ENCODE measurements at regions not wholly inside any gene's neighbourhood (a gene's known extent, or its start where the extent isn't known, plus 50 kb on each side); places are given as distances from the start of the nearest gene placed in this dataset.
"Not testable (repeated sequence)": the region's sequence is repeated elsewhere in the genome, so short reads cannot be mapped to it uniquely, and the experiment has no call there.

- no peak for DNase-seq
Measured at GRCh38 chr3:64387688-64388087, 162.4 kb upstream of the PRICKLE2 start.

GRCh38 chr3:64385277-64385676 is 160.0 kb upstream of the PRICKLE2 start:
- DNase-seq: no peak

DNA sequence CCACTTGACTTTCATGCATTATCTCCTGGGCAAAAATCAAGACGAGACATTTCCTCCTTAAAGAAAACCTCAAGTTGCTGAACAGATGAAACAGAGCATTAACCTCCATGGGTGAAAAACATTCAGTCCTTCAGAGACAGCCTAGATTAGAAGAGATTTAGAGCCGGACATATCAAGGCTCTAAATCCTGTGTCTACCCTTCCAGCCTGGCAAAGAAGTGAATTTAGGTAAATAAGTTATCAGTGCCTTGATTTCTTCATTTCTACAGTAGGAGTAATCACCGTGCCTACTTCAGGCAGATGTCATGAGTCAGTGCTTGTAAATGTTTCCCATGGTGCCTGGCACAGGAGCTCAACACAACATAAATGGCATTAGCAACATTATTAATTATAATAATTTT is 159.3 kb upstream of the PRICKLE2 start:
- no peak for DNase-seq

DNA sequence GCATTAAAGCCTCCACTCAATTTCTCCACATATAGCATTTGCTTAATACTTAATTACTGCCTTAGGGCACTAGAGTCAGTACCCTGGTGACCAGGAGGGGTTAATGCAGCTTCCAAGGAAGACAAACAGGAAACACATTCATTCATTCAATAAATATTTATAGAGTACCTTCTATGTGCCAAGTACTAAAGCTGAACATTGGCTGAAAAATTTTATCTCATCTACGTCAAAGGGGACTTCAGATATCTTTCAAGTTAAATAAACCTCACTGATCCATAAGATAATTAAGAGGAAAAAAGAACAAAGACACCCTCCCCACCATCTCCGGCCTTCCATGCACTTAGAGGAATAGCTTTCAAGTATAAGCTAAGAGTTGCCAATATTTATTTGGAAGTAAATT is 156.9 kb upstream of the PRICKLE2 start:
- no peak for DNase-seq

DNA sequence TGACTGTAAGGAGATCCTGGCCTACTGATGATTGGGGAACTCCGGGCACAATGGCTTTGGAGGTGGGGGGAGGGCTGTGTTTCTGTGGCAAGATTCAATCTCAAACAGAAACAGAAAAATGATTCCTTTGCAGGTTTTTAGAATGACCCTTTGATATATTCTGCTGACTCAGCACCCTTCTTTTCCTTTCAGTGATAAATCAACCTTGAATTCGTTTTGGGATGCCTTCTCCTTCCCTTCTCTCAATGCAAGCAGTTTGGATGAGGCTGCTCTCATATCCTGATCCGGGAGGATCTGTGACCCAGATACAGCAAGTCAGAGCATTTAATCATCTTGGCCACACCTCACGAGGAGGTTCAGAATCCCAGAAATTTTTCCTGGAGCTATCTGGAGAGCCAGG is 156.1 kb upstream of the PRICKLE2 start:
- no peak for DNase-seq

- DNase-seq: no peak
Measured at GRCh38 chr3:64380546-64380945, 155.3 kb upstream of the PRICKLE2 start.

GRCh38 chr3:64379221-64379620 is 154.0 kb upstream of the PRICKLE2 start:
- no peak for DNase-seq

DNA sequence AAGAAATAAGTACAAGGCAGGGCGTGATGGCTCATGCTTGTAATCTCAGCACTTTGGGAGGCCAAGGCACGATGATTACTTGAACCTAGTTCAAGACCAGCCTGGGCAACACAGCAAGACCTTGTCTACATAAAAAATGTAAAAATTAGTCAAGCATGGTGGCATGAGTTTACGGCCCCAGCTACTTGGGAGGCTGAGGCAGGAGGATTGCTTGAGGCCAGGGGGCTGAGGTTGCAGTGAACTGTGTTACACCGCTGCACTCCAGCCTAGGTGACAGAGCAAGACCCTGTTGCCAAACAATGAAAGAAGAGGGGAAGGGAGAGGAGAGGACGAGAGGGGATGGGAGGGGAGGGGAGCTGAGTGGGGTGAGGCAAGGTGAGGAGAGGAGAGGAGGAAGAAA is 152.7 kb upstream of the PRICKLE2 start:
- DNase-seq: no peak

GRCh38 chr3:64375737-64376136 is 150.5 kb upstream of the PRICKLE2 start:
- no peak for DNase-seq

GRCh38 chr3:64369390-64369789 is 144.1 kb upstream of the PRICKLE2 start:
- DNase-seq: no peak

- DNase-seq: no peak
Measured at GRCh38 chr3:64368257-64369020, 143.2 kb upstream of the PRICKLE2 start.

DNA sequence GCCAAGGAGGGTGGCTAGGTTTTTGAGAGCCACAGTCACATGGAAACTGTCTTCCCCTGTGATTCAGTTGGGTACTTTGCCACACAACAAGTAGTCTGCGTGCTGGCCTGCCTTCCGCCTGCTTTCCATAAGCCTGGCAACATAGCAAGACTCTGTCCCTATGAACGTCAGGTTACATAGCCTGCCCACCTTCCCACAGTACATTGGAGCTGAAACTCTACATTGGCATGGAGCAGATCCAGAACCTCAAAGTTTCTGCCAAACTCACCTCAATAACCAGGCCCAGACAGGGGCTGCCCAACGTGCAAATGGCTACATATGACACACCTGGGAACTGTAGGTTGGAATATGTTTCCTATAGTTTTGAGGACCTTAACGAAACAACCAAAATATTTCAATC is 140.6 kb upstream of the PRICKLE2 start:
- no peak for DNase-seq

- DNase-seq: no peak
Measured at GRCh38 chr3:64363842-64364241, 138.6 kb upstream of the PRICKLE2 start.

DNA sequence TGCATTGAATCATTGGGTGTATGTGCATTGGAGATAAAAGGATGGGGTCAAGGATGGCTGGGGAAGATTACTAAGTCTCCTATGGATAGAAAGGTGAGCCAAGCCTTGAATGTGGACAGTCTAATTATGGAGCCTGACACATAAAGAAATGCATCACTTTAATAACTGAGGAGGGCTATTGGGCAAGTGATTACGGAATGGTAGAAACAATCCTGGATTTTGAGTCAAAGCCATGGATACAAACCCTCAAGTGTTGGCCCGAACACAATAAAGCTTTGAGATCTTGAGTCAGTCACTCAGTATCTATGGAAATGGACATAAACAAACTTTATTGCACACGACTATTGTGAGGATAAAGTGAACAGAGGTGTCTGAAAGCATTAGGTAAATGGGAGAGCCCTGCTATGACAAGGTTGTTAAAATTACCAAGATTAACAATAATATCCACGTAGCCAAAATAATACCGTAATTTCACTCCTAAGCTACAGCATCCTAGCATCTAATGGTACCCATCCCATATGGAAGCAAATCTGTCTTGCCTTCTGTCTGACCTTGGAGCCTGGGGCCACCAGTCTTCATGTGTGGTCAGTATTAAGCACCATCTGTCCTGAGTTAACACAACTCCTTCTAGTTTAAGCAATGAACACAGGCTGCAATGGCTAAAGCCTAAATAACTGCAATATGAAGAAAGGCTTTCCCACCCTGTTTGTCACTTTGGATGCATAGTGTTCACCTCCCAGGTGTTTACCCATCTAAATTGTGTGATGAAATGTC is 136.9 kb upstream of the PRICKLE2 start:
- no peak for DNase-seq

- DNase-seq: not testable (repeated sequence)
Measured at GRCh38 chr3:64361036-64361435, 135.8 kb upstream of the PRICKLE2 start.

- DNase-seq: no peak
Measured at GRCh38 chr3:64360280-64360679, 135.0 kb upstream of the PRICKLE2 start.

DNA sequence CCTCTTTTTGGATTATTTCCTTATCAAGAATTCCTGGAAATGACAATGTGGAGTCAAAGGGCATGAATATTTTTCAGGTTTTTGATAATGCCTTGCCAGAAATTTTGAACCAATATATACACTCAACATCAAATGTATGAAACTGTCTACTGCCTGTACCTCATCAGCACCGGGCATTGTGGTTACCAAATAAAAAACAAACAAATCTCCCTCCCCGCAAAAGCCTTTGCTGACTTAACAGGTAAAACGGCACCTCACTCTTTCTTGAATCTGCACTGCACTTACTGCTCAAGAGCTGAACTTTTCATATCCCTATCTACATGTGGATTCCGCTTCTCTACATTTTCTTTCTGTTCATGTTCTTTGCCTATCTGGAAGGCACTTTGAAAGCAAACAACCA is 134.5 kb upstream of the PRICKLE2 start:
- no peak for DNase-seq

GRCh38 chr3:64358853-64359252 is 133.6 kb upstream of the PRICKLE2 start:
- no peak for DNase-seq

GRCh38 chr3:64358176-64358575 is 132.9 kb upstream of the PRICKLE2 start:
- no peak for DNase-seq

DNA sequence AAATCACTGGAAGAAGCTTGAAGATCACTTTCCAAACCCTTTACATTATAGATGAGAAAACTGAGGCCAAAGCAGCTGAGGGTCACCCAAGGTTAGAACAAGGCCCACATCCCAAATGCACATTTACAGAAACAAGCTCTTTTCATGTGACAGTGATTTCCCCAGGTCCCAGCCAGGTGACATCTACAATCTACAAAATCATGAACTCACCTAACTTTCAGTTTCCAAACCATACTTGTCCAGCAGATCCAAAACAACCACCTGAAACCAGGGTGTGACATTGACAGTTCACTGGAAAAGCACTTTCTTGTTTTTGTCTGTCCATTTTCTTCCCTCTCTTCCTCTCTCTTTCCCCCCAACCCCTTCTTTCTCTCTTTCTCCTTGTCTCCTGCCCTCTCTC is 132.2 kb upstream of the PRICKLE2 start:
- no peak for DNase-seq

- DNase-seq: peak; percentile 55
Measured at GRCh38 chr3:64355401-64355807, 130.1 kb upstream of the PRICKLE2 start.

DNA sequence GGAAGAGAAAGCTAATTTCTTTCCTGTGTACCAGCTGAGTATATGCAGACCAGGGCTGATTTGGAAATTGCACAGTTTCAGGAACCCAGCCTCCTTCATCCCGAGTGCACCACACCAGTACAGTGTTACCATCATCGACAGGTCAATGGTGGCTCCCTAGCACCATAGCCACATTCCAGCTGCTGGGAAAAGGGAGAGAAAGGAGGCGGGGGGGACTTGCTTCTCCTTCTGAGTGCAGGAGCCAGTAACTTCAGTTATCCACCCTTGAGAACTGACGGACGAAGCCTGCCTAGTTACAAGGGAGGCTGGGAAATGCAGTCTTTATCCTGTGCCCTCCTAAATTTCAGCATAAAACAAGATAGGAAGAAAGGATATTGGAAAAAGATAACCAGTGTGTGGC is 129.7 kb upstream of the PRICKLE2 start:
- no peak for DNase-seq

DNA sequence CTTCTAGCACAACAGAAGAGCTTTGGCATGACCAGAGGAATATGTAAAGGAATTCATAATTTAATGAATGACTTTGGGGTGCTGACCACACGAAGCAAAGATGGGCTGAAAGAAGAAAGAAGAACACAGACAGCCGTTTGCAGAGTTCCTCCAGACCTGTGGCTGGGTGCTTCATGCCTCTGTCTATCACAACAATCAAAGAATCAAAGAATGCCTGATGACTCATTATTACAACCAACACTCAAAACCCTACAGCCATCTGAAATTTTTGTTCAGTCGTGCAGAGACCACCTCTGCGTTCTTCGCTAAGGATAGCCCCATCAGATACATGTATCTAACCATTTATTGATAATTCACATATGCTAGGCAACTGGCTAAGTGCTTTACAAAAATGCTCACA is 129.0 kb upstream of the PRICKLE2 start:
- DNase-seq: no peak

DNA sequence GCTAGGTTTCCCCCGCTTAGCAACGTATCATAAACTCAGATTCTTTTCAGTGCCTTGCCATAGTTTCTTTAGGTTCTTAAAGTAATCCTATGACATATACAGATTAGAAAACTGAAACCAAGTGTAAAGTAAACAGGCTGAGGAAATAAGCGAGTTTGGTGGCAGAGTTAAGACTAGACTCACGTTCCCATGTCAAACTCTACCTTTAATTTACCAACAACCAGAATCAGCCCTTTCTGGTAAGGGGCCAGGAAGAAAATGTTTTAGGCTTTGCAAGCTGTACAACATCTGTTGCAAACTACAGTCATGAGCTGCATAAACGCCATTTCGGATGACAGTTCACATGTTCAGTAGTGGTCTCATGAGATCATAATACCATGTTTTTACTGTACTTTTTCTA is 128.0 kb upstream of the PRICKLE2 start:
- DNase-seq: no peak

DNA sequence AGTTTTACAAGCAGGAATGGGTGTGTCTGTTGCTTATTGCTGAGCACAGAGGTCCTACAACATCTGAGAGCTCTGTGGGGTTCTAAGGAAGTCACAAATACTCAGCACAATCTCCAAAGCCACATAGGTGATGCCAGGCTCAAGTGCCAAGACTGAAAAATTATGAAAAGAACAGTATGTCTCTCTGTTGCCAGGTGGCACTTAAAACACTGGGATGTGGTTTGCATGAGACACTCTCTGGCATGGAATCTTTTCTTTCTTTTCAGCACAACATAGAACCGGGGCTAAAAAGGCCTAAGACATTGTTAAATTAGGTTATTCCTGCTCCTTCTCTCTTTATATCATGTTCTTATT is 127.3 kb upstream of the PRICKLE2 start:
- DNase-seq: no peak

Data from hematopoietic multipotent progenitor cell treated with erythropoietin and hydrocortisone succinate and interleukin-3 and kit ligand, for 4 days (in vitro differentiated cells).